ENCODE measurements at regions not wholly inside any gene's neighbourhood (a gene's known extent, or its start where the extent isn't known, plus 50 kb on each side); places are given as distances from the start of the nearest gene placed in this dataset.

DNA sequence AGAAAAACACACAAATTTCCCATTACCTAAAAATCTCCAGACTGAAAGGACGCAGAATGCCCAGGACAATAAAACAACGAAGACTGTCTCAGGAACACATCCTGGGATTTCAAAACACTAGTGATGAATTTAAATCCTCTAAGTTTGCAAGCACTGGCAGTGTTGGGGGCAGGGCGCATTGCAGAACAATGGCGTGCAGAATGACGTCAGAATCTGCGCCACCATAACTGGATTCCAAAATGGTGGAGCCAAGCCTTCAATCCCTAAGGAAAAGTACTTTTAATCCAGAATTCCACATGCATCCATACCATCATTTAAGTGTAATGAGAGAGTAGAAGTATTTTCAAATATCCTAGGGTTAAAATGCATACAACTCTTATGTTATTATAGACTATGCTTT, 679.1 kb downstream of the TRIML1 start:
- DNase-seq (ENCODE audit: low read depth, low spot score): no peak

DNA sequence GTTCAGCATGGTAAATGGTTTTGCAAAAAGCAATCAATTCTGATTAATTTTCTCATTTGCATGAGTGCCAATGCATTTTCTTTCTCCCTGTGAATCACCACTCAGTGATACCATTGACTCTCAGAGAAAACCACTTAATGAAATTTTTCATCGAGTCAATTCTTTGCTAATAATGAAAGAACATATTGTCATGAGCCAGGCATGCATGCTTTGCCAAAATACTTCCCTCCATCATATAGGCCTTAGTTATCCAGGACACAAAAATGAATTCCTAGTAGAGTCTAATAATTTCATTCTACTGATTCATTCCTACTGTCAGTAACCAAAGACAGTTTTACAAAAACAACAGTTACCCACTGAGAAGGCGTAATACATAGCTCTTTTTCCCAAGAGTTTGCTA, 680.0 kb downstream of the TRIML1 start:
- no peak for DNase-seq (ENCODE audit: low read depth, low spot score)

DNA sequence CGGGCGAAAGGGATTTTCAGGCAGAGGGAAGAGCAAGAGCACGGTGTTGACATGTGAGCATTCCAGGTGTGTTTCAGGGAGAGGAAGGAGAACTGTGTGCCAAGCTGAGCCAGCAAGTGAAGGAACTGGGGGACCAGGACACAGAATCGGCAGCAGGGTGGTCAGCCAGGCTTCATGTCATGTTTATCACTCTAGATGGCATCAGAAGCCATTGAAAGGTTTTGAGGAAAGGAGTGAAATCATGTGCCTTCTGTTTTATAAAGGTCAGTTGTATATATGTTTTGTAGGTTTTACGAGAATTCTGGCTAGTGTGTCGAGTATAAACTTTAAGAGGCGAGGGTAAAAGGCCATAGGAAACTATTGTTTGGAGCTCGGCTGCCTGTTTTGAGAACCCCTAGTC, 682.3 kb downstream of the TRIML1 start:
- no peak for DNase-seq (ENCODE audit: low read depth, low spot score)

DNA sequence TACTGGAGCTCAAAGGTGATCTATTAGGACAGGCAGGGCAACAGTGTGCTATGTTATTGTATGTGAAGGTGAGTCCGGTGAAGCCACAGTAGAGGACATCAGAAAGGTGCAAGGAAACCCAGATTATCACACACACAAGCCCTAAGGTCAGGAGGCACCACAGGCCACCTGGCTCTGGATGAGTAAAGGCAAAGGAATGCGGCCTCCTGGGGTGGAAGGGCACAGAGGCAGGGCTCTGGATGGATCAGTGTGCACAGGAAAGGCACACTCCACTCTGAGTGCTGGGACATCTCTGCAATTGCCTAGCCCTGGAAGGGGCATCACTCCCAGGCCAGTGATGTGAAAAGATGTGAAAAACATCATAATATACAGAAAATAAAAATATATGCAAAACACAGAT, 683.5 kb downstream of the TRIML1 start:
- DNase-seq (ENCODE audit: low read depth, low spot score): no peak

DNA sequence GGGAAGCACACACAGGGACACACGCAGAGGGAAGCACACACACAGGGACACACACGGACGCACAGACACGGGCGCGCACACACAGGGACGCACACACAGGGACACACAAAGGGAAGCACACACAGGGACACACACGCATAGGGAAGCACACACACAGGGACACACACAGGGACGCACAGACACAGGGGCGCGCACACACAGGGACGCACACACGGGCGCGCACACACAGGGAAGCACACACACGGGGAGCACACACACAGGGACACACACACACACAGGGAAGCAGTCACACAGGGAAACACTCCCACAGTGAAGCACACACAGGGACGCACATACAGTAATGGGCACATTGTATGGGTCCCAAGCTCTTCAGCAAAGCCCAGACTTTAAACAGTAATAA, 685.3 kb downstream of the TRIML1 start:
- no peak for DNase-seq (ENCODE audit: low read depth, low spot score)

DNA sequence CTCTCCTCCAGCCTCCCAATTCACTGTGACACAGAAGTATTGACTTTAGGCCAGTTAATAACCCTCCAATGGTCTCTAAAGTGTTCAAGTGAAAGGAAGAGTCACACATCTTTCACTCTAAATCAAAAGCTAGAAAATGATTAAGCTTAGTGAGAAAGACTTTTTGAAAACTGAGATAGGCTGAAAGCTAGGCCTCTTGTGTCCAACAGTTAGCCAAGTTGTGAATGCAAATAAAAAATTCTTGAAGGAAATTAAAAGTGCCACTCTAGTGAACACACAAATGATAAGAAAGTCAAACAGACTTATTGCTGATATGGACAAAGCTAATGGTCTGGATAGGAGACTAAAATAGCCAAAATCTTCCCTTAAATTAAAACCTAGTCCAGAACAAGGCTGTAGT, 687.2 kb downstream of the TRIML1 start:
- no peak for DNase-seq (ENCODE audit: low read depth, low spot score)

DNA sequence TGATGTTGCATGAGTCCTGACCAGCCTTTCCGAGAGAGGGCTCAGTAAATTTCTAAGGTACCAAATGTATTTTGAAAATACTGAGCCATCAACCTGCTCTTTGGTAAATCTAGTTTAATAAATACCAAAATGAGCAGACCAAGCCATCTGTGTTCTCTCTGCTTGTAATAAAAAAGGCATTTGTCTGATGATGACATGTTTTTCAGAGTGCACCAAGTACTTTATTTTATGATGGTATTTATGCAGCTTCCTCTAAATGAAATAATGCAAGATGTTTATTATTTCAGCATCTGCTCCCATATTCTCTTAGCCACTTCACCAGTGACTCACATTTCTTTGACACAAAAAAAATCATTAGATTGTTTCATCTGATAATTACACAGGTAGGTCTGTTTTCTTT, 700.5 kb downstream of the TRIML1 start:
- no peak for DNase-seq (ENCODE audit: low read depth, low spot score)

DNA sequence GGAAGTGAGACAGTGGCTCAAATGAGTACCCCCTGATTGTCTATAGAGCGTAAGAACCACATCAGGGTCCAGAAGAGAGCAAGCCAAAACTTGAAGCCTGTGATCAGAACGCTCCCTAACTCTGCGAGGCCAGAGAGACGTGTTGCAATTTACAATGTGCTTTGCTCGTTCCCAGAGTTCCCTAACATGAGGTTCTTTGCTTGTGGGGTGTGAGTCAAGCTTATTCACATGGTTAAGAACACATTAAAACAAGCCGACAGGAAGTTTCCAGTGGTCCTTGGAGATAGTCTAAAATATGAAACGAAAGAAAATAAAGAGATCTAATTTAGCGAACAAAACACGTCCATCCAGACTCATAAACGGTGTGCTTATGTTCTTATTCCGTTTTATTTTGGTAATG, 702.3 kb downstream of the TRIML1 start:
- no peak for DNase-seq (ENCODE audit: low read depth, low spot score)

DNA sequence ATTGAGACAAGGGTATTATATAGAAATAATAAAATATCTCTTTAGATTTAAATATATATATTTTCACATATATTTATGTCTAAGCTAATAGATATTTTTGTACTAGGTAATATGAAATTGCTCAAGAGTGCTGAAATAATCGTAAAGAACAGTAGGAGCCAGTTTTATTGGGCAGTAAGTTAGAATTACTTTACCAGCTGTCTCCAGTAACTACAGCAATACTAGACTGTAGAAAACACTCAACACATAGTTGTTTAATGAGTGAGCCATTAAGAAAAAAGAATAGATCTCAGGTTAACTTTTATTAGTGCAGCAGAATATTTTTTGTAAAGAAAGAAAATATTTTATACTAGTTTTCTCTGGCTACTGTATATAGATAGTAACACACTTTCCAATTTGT, 715.2 kb downstream of the TRIML1 start:
- DNase-seq (ENCODE audit: low read depth, low spot score): no peak

DNA sequence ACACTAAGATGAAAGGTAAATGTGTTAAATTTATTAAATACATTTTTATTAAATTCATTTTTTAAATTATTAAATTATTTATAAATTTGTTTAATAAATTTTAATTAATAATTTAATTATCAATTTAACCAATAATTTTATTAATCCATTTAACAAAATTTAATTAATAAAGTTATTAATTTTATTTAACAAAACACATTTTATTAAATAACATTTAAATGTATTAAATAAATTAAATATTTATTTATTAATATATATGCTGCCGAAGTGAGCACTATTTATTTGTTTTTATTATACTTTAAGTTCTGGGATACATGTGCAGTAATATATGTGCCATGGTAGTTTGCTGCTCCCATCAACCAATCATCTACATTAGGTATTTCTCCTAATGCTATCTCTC, 719.5 kb downstream of the TRIML1 start:
- DNase-seq (ENCODE audit: low read depth, low spot score): no peak

DNA sequence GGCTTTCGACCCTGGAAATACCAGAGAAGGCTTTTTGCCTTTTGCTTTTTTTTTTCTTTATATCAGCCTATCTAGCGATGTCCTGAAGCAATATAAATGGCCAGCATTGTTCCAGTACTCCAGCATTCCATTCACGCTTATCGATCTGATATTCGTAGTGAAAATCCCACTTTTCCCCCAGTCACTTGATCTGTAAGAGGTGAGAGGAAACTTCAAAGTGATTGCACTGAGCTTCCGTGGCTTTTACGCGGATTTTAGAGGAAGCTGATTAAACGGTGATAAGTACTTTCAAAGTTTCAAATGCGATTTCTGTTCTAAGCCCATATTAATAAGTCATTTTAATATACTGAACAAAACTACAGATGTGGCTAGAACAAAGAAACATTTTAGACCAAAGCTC, 725.5 kb downstream of the TRIML1 start:
- no peak for DNase-seq (ENCODE audit: low read depth, low spot score)

DNA sequence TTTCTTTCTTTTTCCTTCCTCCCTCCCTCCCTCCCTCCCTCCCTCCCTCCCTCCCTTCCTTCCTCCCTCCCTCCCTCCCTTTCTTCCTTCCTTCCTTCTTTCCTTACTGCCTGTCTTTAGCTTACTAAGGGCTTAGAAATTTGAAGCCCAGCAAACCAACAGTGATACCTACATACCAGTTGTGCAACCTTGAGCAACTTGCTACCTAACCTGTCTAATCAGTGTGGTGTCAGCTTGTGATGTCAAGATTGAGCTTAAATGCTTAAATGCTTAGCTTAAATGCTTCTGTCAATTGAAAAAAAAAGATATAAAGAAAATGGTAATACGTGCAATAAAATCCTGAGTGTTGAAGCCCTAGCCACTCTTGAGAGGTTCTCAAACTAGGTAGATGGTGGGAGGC, 728.6 kb downstream of the TRIML1 start:
- no peak for DNase-seq (ENCODE audit: low read depth, low spot score)

DNA sequence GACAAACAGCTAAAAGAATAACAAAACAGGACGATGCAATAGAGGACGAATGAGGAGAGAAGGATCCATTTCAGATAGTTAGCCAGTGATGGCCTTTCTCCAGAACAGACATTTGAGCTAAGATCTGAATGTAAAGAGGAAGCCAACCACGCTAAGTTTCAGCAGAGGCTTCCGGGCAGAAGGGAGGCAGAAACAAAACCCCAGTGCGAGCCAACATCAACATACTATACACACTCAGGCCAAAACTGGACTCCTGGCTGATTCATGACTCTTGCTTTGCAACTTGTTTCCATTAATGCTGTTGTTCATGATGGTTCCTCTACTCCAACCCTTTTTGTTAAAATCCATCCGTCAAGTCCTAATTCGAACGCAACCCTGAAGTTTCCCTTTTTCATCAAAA, 730.3 kb downstream of the TRIML1 start:
- DNase-seq (ENCODE audit: low read depth, low spot score): no peak

DNA sequence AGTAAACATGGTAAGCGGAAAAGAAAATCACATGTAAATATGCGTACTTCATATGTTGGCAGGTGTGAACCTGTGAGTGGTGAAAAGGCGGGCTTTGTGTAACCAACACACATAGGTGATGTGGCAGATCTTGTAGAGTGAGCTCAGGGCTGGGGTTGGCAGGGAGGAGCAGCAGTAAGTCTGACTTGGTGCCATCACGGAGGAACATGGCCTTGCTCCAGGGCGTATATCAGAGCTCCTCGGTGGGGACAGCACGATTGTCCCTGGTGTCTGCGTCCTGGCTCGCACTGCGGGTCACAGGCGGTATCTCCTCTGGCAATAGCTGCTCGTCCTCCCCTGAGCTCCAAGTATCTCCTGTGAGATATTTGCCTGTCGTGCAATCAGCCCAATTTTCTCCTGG, 733.6 kb downstream of the TRIML1 start:
- DNase-seq (ENCODE audit: low read depth, low spot score): no peak

DNA sequence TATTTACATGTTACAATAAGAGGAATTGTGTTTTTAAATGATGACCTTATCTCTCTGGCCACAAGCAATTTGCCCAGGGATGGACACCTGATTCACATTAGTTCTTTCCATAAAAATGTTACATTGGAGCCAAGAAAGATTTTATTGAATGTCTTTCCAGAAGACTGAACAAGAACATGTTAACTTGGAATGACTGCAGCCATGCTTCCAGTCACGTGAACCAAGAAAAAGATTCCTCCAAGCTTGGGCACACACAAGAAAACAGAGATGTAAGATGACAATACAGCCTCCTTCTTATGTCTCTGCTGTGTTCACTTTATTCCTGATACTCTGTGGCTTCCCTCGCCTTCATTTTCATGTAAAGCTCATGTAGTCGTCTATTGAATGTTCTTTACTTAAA, 737.6 kb downstream of the TRIML1 start:
- DNase-seq (ENCODE audit: low read depth, low spot score): no peak

DNA sequence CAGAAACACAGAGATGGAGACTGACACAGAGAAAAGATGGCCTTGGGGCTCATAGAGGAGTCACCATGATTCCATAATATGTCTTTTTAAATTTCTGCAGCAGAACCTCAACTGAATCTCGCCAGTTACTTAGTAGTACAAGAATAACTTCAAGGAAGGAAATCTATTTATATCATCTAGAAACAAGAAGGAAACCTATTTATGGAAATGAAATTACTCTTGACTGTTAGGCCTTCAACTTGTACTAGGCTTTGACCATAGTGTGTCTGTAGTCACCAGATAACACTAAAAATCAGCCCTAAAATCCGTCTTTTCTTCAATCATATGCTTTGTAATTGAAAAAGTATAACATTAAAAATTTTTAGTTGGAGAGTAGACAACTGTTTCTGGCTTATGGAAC, 740.4 kb downstream of the TRIML1 start:
- no peak for DNase-seq (ENCODE audit: low read depth, low spot score)

DNA sequence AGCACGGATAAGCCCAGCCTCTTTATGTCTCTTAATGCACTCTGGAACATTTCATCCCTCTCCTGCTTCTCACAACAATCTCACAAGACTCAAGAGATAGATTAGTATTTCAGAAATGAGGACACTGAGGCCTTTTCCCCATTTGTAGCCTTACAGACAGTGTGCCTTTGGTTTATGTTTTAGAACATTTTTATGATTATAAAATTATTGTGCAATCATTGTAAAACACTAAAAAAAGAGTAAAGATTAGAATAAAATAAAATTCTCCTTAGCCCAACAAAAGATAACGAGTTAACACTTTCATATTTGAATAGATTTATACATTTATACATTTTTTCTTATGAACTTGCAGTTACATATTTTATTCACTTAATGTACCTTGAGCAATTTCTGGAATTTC, 748.7 kb downstream of the TRIML1 start:
- no peak for DNase-seq (ENCODE audit: low read depth, low spot score)

DNA sequence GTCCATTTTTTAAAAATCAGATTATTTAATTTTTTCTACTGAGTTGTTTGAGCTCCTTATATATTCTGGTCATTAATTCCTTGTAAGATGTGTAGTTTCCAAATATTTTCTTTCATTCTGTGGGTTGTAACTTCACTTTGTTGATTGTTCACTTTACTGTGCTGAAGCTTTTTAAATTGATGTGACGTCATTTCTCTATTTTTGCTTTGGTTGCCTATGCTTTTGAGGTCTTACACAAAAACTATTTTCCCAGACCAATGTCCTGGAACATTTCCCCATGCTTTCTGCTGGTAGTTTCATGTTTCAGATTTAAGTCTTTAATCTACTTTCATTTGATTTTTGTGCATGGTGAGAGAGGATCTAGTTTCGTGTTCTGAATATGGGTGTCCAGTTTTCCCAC, 753.6 kb downstream of the TRIML1 start:
- no peak for DNase-seq (ENCODE audit: low read depth, low spot score)

DNA sequence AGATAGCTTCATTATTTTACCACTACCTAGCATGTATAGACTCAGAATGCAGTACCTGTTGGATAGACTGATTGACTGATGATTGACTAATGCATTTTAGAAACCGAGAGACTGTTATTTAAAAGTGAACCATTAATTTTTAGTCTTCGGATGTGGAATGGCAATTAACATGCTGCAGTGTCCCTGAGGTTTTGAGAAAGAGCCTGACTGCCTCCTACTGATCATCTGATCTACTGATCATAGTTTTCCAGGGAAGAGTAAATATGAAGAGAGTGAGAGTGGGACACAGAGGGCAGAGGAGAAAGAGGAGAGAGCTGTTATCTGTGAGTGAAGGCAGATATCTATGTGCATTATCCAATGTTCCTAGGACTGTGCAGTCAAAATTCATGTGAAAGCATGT, 764.7 kb downstream of the TRIML1 start:
- DNase-seq (ENCODE audit: low read depth, low spot score): no peak

DNA sequence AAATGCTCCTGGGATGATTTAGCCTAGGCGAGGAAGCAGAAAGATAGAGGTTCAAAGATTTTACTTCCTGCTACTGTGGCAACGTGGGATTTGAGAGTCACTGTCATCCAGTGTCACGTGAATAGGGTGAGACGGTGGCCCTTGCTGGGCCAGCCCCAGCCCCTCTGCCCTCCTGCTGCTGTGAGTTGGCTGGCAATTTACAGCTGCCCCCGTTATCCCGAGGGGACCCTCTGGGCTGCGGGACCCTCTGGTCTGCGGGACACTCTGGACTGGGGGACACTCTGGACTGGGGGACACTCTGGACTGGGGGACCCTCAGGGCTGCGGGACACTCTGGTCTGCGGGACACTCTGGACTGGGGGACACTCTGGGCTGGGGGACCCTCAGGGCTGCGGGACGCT, 765.4 kb downstream of the TRIML1 start:
- DNase-seq (ENCODE audit: low read depth, low spot score): no peak

DNA sequence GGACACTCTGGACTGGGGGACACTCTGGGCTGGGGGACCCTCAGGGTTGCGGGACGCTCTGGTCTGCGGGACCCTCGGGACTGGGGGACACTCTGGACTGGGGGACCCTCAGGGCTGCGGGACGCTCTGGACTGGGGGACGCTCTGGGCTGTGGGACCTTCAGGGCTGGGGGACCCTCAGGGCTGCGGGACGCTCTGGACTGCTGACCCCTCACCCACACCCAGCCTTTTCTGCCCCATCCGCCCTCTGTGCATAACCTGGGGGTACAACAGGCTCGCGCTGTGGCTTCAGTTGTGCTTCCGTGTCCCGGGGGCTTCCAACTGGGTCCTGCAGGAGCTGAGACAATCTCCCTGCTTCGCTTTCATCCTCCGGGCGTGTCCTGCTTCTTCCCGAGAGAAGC, 766.0 kb downstream of the TRIML1 start:
- no peak for DNase-seq (ENCODE audit: low read depth, low spot score)

DNA sequence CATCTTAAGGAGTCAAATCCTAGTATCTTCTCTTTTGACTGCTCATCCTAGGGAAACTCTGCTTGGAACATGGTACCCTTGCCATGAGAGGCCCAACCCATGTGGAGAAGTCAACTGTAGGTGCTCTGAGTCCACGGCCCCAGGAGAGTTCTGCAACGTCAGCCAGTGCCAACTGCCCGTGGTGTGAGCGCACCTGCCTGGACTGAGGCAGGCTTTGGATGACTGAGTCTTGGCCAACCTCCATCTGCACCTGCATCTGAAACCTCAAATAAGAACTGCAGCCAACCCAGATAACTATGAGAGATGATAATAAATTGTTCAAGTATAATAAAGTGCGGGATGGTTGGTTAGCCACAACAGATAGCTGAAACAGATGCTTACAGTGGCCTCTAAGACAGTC, 772.0 kb downstream of the TRIML1 start:
- DNase-seq (ENCODE audit: low read depth, low spot score): no peak

DNA sequence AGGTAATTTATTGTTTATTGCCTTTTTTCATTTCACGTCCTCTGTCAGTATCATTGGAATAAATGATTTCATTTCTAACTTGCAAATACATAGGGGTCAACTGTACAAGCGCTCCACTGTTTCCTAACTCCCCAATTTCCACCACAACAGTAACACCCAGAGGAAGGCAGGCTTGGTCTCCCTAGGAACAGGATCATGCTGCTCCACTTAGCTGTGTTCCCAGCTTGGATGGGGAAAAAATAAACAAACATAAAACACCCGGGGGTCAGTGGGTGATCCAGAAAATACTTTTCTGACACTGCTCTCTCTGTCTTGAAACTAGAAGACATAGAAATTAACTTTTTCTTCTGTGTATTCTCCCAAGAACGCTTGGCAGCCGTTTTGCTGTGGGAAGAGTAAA, 772.5 kb downstream of the TRIML1 start:
- DNase-seq (ENCODE audit: low read depth, low spot score): no peak

DNA sequence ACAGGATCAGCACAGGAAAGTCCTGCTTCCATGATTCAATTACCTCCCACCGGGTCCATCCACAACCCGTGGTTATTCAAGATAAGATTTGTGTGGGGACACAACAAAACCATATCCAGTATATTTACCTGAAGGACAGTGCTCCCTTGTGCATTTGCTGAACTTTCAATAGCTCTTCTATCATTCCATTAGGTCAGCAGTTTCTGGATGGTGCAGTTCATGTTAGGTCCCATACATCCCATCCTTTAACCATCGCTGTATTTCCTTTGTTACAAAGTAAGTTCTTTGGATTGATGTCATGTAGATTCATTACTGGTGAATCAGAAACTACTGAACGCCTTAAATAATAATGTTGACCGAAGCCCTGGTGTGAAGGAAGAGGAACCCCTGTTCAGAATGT, 775.9 kb downstream of the TRIML1 start:
- DNase-seq (ENCODE audit: low read depth, low spot score): no peak

DNA sequence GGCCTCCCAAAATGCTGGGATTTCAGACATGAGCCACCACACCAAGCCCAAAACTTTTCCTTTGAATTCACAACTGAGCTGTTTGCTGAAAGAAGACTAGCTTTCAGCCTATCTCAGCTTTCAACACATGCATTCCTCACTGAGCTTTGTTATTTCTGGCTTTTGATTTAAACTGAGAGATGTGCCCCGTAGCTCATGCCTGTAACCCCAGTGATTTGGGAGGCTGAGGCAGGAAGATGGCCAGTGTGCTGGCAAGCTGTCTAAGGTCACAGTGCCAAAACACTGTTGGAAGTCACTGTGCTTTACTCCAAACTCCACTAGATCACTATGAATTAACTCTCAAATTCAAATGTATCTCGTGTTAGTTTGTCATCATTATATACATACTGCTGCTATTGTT, 779.5 kb downstream of the TRIML1 start:
- no peak for DNase-seq (ENCODE audit: low read depth, low spot score)
